LNCaP clone FGC (cell line): ENCODE measurements at regions not wholly inside any gene's neighbourhood (a gene's known extent, or its start where the extent isn't known, plus 50 kb on each side); places are given as distances from the start of the nearest gene placed in this dataset.

Experiments
- DNase-seq: peaks from one replicate; pipeline ENCODE4 v3.0.0-alpha.2; 2011; ENCODE audit warnings: low read depth
- H3K4me3 ChIP-seq: 2 replicates; pipeline ENCODE4 v1.5.1; 2011; ENCODE audit warnings: mild to moderate bottlenecking, low read depth, low read length, control low read depth
- TF ChIP-seq, protein P1 (sequence below): IDR thresholded peaks from 2 replicates; pipeline ENCODE4 v1.5.1; 2012; ENCODE audit warnings: mild to moderate bottlenecking; ENCODE audit not compliant: control insufficient read depth, insufficient read depth; ENCODE audit errors: extremely low read depth

DNA sequence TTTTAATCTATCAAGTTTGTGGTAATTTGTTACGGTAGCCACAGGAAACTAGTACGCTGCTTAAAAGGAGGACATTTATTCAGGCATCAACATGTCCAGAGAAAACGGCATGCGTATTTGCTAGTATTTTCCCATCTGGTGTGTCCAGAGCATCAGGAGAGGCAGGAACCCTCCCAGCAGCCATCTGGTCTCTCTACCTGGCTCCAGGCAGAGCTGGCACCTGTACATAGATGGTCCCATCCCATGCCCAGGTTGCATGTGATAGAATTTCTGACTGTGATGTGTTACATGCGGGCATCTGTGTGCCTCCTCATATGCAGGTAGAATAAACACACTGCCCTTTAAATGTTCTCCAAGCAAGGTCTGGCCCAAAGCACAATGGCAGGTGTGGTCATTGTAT is 57.9 kb upstream of the PAGE1 start:
- no peak for DNase-seq
- TF ChIP-seq, protein P1, sequence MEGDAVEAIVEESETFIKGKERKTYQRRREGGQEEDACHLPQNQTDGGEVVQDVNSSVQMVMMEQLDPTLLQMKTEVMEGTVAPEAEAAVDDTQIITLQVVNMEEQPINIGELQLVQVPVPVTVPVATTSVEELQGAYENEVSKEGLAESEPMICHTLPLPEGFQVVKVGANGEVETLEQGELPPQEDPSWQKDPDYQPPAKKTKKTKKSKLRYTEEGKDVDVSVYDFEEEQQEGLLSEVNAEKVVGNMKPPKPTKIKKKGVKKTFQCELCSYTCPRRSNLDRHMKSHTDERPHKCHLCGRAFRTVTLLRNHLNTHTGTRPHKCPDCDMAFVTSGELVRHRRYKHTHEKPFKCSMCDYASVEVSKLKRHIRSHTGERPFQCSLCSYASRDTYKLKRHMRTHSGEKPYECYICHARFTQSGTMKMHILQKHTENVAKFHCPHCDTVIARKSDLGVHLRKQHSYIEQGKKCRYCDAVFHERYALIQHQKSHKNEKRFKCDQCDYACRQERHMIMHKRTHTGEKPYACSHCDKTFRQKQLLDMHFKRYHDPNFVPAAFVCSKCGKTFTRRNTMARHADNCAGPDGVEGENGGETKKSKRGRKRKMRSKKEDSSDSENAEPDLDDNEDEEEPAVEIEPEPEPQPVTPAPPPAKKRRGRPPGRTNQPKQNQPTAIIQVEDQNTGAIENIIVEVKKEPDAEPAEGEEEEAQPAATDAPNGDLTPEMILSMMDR, result no peak
- no peak overlapping the region for H3K4me3 ChIP-seq

DNA sequence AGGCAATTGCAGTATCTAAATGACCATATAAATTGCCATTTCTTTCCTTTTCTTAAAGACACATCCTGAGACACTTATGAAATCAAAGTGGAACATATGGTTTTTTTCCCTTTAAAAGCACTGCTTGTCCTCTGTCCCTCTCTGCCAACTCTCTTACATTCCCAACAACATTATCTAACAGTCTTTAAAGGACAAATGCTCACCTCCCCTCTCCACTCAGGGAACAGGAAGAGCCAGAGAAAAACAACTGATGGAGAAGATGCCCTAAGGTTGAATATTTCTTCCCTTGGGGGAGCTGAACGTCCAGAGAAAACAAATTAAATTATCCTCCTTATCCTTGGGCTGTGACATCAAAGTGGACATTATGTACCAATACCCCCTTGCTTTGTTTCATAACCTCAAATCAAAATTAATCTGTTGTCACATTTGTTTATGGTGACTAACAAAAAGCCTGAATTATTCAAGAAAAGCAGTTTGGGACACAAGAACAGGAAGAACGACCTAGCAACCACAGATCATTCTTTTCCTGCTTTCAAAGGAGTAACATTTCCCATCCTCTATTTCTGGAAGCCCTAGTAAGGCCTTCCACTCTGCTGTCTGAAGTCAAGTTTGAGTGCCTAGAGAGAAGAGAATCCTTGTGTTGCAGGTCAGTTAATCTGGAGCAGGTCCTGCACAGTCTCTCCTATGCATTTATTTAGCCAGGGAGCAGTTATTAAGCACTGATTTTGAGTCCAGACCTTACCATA is 52.6 kb upstream of the PAGE1 start:
- no peak overlapping the region for H3K4me3 ChIP-seq
- TF ChIP-seq, protein P1, result no peak
- no peak for DNase-seq

DNA sequence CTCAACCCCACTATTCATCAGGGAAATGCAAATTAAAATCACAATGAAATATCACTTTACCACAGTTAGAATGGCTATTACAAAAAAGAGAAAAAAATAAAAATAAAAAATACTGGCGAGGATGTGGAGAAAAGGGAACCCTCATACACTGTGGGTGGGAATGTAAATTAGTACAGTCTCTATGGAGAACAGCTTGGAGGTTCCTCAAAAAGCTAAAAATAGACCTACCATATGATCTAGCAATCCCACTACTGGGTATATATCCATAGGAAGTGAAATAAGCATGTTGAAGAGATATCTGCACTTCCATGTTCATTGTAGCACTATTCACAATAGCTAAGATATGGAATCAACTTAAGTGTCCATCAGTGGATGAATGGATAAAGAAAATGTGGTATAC is 50.5 kb upstream of the PAGE1 start:
- TF ChIP-seq, protein P1, result no peak
- H3K4me3 ChIP-seq, result no peak overlapping the region
- no peak for DNase-seq
